ENCODE measurements at regions not wholly inside any gene's neighbourhood (a gene's known extent, or its start where the extent isn't known, plus 50 kb on each side); places are given as distances from the start of the nearest gene placed in this dataset.
A peak's percentile ranks its signal among the peaks of the same experiment; 100 is the strongest.

DNA sequence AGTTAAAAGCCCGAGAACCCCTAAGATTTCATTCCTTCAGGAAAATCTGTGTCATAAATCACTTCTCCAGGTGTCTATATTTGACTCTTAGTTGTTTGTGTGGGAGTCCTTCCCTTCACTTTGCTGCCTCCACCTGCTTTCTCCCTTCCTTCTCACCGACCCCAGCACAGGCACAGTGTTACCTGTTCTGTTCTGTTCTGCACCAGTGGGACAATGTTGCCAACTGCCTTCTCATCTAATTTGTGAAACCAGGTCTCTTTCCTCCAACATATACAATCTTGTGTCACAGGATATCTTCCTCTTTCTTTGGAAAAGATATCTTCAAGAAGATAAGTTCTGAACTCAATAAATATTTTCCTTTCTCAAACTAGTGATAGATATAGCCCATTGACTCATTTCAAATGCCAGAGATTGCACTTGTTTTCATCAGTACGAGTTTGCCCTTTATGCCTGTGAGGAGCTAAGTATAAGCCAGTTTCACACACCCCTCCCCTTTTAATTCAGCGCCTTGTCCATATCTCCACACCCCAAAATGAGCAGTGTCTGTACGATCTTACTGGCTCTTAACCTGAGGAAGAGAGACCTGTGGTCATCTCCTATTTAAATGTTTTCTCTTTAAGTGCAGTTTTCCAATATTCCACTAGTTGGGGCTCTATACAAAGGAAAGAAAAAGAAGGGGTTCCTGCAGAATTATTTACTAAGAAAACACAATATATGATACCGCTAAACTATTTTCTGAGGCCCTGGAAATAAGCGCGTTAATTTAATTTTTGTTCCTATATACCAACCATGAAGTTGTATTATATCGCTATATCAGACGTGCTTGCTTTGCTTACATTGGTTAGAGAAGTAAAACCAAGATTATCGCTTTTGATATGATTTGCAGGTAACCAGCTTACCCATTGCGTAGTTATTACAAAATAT lies 81.6 kb upstream of the PREP start:
- Histone ChIP-seq H3K4me1 (ENCODE audit: control insufficient read depth, insufficient read depth, low read length) (peaks cover 16% of the 10 kb centered on the region), H3K27ac (ENCODE audit: extremely low read depth, low read depth, low read length) (no peak overlapping the region), H3K9me3 (ENCODE audit: control insufficient read depth, insufficient read depth, low read depth, low read length) (no peaks in the 10 kb centered on the region), H3K36me3 (ENCODE audit: control insufficient read depth in 2 of 2, insufficient read depth in 1 of 2, low read length in 2 of 2) (no peaks in the 10 kb centered on the region), H3K4me3 (ENCODE audit: low read depth, low read length) (no peak overlapping the region)
- ChIA-PET CTCF (interaction anchor here (0.7 to 2.8 kb wide), 25 partner anchors 9 to 960 kb away, joined by 3 to 25 read pairs (median 4); partner anchors contain the start of gene PRDM1), POLR2A (interaction anchor here (0.6 kb wide), 1 partner anchor 41 kb away, joined by 3 read pairs; no protein-coding TSS in a partner anchor)
- TF ChIP-seq, protein P1, sequence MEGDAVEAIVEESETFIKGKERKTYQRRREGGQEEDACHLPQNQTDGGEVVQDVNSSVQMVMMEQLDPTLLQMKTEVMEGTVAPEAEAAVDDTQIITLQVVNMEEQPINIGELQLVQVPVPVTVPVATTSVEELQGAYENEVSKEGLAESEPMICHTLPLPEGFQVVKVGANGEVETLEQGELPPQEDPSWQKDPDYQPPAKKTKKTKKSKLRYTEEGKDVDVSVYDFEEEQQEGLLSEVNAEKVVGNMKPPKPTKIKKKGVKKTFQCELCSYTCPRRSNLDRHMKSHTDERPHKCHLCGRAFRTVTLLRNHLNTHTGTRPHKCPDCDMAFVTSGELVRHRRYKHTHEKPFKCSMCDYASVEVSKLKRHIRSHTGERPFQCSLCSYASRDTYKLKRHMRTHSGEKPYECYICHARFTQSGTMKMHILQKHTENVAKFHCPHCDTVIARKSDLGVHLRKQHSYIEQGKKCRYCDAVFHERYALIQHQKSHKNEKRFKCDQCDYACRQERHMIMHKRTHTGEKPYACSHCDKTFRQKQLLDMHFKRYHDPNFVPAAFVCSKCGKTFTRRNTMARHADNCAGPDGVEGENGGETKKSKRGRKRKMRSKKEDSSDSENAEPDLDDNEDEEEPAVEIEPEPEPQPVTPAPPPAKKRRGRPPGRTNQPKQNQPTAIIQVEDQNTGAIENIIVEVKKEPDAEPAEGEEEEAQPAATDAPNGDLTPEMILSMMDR (tag by site-specific recombination; IDR thresholded peaks at IDR 0.05), result peak; percentile 50; the same call in 1 of the 2 replicates
- no peak for TF ChIP-seq ZBTB7A (tag by site-specific recombination; IDR thresholded peaks at IDR 0.05; ENCODE audit: low read depth)
- TF ChIP-seq KLF1 (tag by site-specific recombination; IDR thresholded peaks at IDR 0.05), result no peak
- TF ChIP-seq ZNF660 (tag by site-specific recombination; IDR thresholded peaks at IDR 0.05), result peak; percentile 40; the same call in 1 of the 2 replicates
- TF ChIP-seq PRDM1 (tag by site-specific recombination; IDR thresholded peaks at IDR 0.05), result no peak
- TF ChIP-seq ZFP41 (tag by site-specific recombination; IDR thresholded peaks at IDR 0.05; ENCODE audit: borderline replicate concordance), result no peak
- TF ChIP-seq FEZF1 (tag by site-specific recombination; IDR thresholded peaks at IDR 0.05), result 0 out of 2 replicates have a peak, but pooled peaks have one; percentile 13
- TF ChIP-seq, protein P2, sequence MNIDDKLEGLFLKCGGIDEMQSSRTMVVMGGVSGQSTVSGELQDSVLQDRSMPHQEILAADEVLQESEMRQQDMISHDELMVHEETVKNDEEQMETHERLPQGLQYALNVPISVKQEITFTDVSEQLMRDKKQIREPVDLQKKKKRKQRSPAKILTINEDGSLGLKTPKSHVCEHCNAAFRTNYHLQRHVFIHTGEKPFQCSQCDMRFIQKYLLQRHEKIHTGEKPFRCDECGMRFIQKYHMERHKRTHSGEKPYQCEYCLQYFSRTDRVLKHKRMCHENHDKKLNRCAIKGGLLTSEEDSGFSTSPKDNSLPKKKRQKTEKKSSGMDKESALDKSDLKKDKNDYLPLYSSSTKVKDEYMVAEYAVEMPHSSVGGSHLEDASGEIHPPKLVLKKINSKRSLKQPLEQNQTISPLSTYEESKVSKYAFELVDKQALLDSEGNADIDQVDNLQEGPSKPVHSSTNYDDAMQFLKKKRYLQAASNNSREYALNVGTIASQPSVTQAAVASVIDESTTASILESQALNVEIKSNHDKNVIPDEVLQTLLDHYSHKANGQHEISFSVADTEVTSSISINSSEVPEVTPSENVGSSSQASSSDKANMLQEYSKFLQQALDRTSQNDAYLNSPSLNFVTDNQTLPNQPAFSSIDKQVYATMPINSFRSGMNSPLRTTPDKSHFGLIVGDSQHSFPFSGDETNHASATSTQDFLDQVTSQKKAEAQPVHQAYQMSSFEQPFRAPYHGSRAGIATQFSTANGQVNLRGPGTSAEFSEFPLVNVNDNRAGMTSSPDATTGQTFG (tag by site-specific recombination; IDR thresholded peaks at IDR 0.05; ENCODE audit: borderline replicate concordance), result no peak
- peak; percentile 91 for TF ChIP-seq ZNF654 (tag by site-specific recombination; IDR thresholded peaks at IDR 0.05; ENCODE audit: low read depth)
- no peak for TF ChIP-seq ZNF18 (tag by site-specific recombination; IDR thresholded peaks at IDR 0.05)

DNA sequence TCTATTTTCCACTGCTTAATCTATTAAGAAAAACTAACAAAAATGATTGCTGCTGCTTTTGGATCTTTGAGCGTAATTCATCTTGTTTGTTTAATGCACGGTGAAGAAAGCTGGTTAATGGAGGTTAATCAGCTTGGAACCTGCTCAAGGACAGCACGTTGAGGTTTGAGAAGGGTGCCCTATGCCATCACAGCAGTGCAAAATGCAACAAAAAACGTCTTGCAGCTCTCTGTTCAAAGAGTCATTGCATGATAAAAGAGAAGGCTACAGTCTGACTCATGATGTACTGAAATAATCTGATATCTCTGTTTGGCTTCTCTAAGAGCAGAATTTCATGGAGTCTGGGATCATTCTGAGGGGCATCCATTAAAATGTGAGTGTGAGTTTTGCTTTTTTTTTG lies 80.6 kb upstream of the PREP start:
- H3K4me1 ChIP-seq (ENCODE audit: control insufficient read depth, insufficient read depth, low read length), result peaks cover 16% of the 10 kb centered on the region
- peak; percentile 89 for TF ChIP-seq ZBTB44 (tag by site-specific recombination; IDR thresholded peaks at IDR 0.05)
- 0 out of 2 replicates have a peak, but pooled peaks have one; percentile 19 for TF ChIP-seq TRIM28 (IDR thresholded peaks at IDR 0.05; ENCODE audit: borderline replicate concordance, low read length)
- TF ChIP-seq PRDM6 (tag by site-specific recombination; IDR thresholded peaks at IDR 0.05), result peak; percentile 23; the same call in 1 of the 2 replicates
- no peak for TF ChIP-seq ZNF174 (tag by site-specific recombination; IDR thresholded peaks at IDR 0.05)
- 0 out of 2 replicates have a peak, but pooled peaks have one; percentile 12 for TF ChIP-seq ZSCAN30 (tag by site-specific recombination; IDR thresholded peaks at IDR 0.05)
- TF ChIP-seq ZNF777 (tag by site-specific recombination; IDR thresholded peaks at IDR 0.05; ENCODE audit: borderline replicate concordance), result no peak
- H3K27ac ChIP-seq (ENCODE audit: extremely low read depth, low read depth, low read length), result no peak overlapping the region
- H3K36me3 ChIP-seq (ENCODE audit: control insufficient read depth in 2 of 2, insufficient read depth in 1 of 2, low read length in 2 of 2), result no peaks in the 10 kb centered on the region
- no peak overlapping the region for H3K4me3 ChIP-seq (ENCODE audit: low read depth, low read length)
- CTCF ChIA-PET, result interaction anchor here (0.7 to 2.8 kb wide), 23 partner anchors 12 to 1465 kb away, joined by 3 to 25 read pairs (median 5); no protein-coding TSS in a partner anchor
- POLR2A ChIA-PET, result interaction anchor here (0.6 to 0.8 kb wide), 3 partner anchors 10 to 181 kb away, joined by 3 read pairs; no protein-coding TSS in a partner anchor
- no peaks in the 10 kb centered on the region for H3K9me3 ChIP-seq (ENCODE audit: control insufficient read depth, insufficient read depth, low read depth, low read length)
